ENCODE measurements at regions not wholly inside any gene's neighbourhood (a gene's known extent, or its start where the extent isn't known, plus 50 kb on each side); places are given as distances from the start of the nearest gene placed in this dataset.

GRCh38 chr6:14681699-14682487 lies 564.0 kb upstream of the JARID2 start:
- POLR2A ChIA-PET: no interaction called here
- Histone ChIP-seq H3K9me3 (no peaks in the 10 kb centered on the region), H3K27me3 (replicated peaks; ENCODE audit: control insufficient read depth, insufficient read depth, low read length) (no peaks in the 10 kb centered on the region), H3K4me1 (no peaks in the 10 kb centered on the region), H3K36me3 (ENCODE audit: control insufficient read depth, insufficient read depth, low read length) (no peaks in the 10 kb centered on the region), H3K4me3 (ENCODE audit: low read depth, low read length) (no peak overlapping the region)
- H3K27ac Mint-ChIP-seq (ENCODE audit: unreplicated experiment): no peak overlapping the region
- DNase-seq: no peak
- H3K4me3 Mint-ChIP-seq (ENCODE audit: unreplicated experiment): no peak overlapping the region
- peaks cover 4% of the 10 kb centered on the region for H3K27me3 Mint-ChIP-seq (ENCODE audit: insufficient read depth, unreplicated experiment)
- intact Hi-C loops (cut with micrococcal nuclease; ENCODE audit: unreplicated experiment): no loop called here
- H3K4me1 Mint-ChIP-seq (ENCODE audit: low read depth, unreplicated experiment): peaks cover 6% of the 10 kb centered on the region
- no peaks in the 10 kb centered on the region for H3K9me3 Mint-ChIP-seq (ENCODE audit: unreplicated experiment)
- CTCF ChIA-PET: no interaction called here
- no peak for TF ChIP-seq CTCF (IDR thresholded peaks at IDR 0.05; ENCODE audit: insufficient read depth in 1 of 2, low read depth in 1 of 2, low read length in 1 of 2, severe bottlenecking in 1 of 2, unreplicated experiment in 1 of 2)
- BruUV-seq (replicated peaks): no TSS peak
- H3K36me3 Mint-ChIP-seq (ENCODE audit: insufficient read depth, unreplicated experiment): no peaks in the 10 kb centered on the region

DNA sequence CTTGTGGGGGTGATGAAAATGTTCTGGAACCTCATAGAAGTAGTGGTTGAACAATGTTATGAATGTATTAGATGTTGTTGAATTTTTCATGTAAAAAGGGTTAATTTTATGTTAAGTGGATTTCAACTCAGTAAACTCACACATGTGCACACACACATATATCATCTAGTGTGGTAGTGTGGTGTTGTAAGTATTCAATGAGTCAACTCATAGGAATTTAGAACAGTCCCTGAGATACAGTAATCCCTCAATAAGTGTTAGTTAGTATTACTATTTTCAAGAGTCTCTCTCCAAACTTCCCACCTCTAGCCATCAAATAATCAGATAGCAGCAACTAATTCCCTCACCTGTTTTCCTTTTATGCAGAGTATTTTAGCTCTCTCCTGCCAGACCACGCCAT lies 563.1 kb upstream of the JARID2 start:
- Mint-ChIP-seq H3K4me1 (ENCODE audit: low read depth, unreplicated experiment) (no peaks in the 10 kb centered on the region), H3K27me3 (ENCODE audit: insufficient read depth, unreplicated experiment) (no peaks in the 10 kb centered on the region), H3K9me3 (ENCODE audit: unreplicated experiment) (no peaks in the 10 kb centered on the region), H3K4me3 (ENCODE audit: unreplicated experiment) (no peak overlapping the region), H3K27ac (ENCODE audit: unreplicated experiment) (no peak overlapping the region), H3K36me3 (ENCODE audit: insufficient read depth, unreplicated experiment) (no peaks in the 10 kb centered on the region)
- POLR2A ChIA-PET: no interaction called here
- no TSS peak for BruUV-seq (replicated peaks)
- no peak for TF ChIP-seq CTCF (IDR thresholded peaks at IDR 0.05; ENCODE audit: insufficient read depth in 1 of 2, low read depth in 1 of 2, low read length in 1 of 2, severe bottlenecking in 1 of 2, unreplicated experiment in 1 of 2)
- CTCF ChIA-PET: no interaction called here
- H3K36me3 ChIP-seq (ENCODE audit: control insufficient read depth, insufficient read depth, low read length): no peaks in the 10 kb centered on the region
- DNase-seq: no peak
- H3K9me3 ChIP-seq: no peaks in the 10 kb centered on the region
- no peaks in the 10 kb centered on the region for H3K4me1 ChIP-seq
- no peaks in the 10 kb centered on the region for H3K27me3 ChIP-seq (replicated peaks; ENCODE audit: control insufficient read depth, insufficient read depth, low read length)
- intact Hi-C loops (cut with micrococcal nuclease; ENCODE audit: unreplicated experiment): no loop called here
- no peak overlapping the region for H3K4me3 ChIP-seq (ENCODE audit: low read depth, low read length)

DNA sequence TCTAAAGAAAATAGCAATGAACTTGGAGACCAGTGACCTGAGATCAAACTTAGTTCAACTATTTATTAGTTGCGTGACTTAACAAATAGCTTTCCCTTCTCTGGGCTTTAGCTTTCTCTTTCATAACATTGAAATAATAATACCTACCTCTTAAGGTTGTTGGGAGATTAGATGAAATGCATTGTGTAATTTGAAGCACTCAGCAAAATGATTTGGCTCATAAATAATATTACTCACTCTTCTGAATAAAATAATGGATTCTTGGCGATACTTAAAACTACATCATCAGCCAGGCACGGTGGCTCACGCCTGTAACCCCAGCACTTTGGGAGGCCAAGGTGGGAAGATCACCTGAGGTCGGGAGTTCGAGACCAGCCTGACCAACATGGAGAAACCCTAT lies 556.2 kb upstream of the JARID2 start:
- Histone ChIP-seq H3K4me3 (ENCODE audit: low read depth, low read length) (no peak overlapping the region), H3K27me3 (replicated peaks; ENCODE audit: control insufficient read depth, insufficient read depth, low read length) (no peaks in the 10 kb centered on the region), H3K36me3 (ENCODE audit: control insufficient read depth, insufficient read depth, low read length) (no peaks in the 10 kb centered on the region), H3K4me1 (no peaks in the 10 kb centered on the region), H3K9me3 (no peaks in the 10 kb centered on the region)
- CTCF ChIA-PET: no interaction called here
- no TSS peak for BruUV-seq (replicated peaks)
- POLR2A ChIA-PET: no interaction called here
- H3K4me1 Mint-ChIP-seq (ENCODE audit: low read depth, unreplicated experiment): peaks cover 6% of the 10 kb centered on the region
- no peak for TF ChIP-seq CTCF (IDR thresholded peaks at IDR 0.05; ENCODE audit: insufficient read depth in 1 of 2, low read depth in 1 of 2, low read length in 1 of 2, severe bottlenecking in 1 of 2, unreplicated experiment in 1 of 2)
- no peaks in the 10 kb centered on the region for H3K27me3 Mint-ChIP-seq (ENCODE audit: insufficient read depth, unreplicated experiment)
- no peaks in the 10 kb centered on the region for H3K36me3 Mint-ChIP-seq (ENCODE audit: insufficient read depth, unreplicated experiment)
- intact Hi-C loops (cut with micrococcal nuclease; ENCODE audit: unreplicated experiment): no loop called here
- no peak overlapping the region for H3K27ac Mint-ChIP-seq (ENCODE audit: unreplicated experiment)
- no peaks in the 10 kb centered on the region for H3K9me3 Mint-ChIP-seq (ENCODE audit: unreplicated experiment)
- no peak for DNase-seq
- no peak overlapping the region for H3K4me3 Mint-ChIP-seq (ENCODE audit: unreplicated experiment)

Data from Caco-2 (cell line).